GM20431 (cell line): ENCODE measurements at regions not wholly inside any gene's neighbourhood (a gene's known extent, or its start where the extent isn't known, plus 50 kb on each side); places are given as distances from the start of the nearest gene placed in this dataset.
"Not testable (repeated sequence)": the region's sequence is repeated elsewhere in the genome, so short reads cannot be mapped to it uniquely, and the experiment has no call there.

Experiments
- in situ Hi-C: fragments of 300-500 bp; cut with MseI, MboI; formaldehyde crosslinking; loops from one replicate; pipeline ENCODE4 v1.15.0; 2020; ENCODE audit warnings: low sequenced_read_pairs; ENCODE audit not compliant: unreplicated experiment

GRCh38 chr6:112502351-112503090, 155.4 kb downstream of the RFPL4B start:
- in situ Hi-C loops, result no loop called here

GRCh38 chr6:112503091-112503596, 156.0 kb downstream of the RFPL4B start:
- in situ Hi-C loops, result no loop called here

- in situ Hi-C loops, result no loop called here
Observed at GRCh38 chr6:112504621-112505020, 157.5 kb downstream of the RFPL4B start.

- in situ Hi-C loops, result no loop called here
Observed at GRCh38 chr6:112511441-112511840, 164.3 kb downstream of the RFPL4B start.

- in situ Hi-C loops, result no loop called here
Observed at GRCh38 chr6:112513175-112513574, 166.0 kb downstream of the RFPL4B start.

- in situ Hi-C loops, result no loop called here
Observed at GRCh38 chr6:112522587-112522986, 175.5 kb downstream of the RFPL4B start.

GRCh38 chr6:112524071-112524470, 176.9 kb downstream of the RFPL4B start:
- in situ Hi-C loops, result no loop called here

- in situ Hi-C loops, result no loop called here
Observed at GRCh38 chr6:112525749-112526148, 178.6 kb downstream of the RFPL4B start.

GRCh38 chr6:112526594-112526993, 179.5 kb downstream of the RFPL4B start:
- in situ Hi-C loops, result no loop called here

- in situ Hi-C loops, result not testable (repeated sequence)
Observed at GRCh38 chr6:112528306-112528705, 181.2 kb downstream of the RFPL4B start.

GRCh38 chr6:112535816-112536215, 188.7 kb downstream of the RFPL4B start:
- in situ Hi-C loops, result no loop called here

GRCh38 chr6:112539355-112539754, 192.2 kb downstream of the RFPL4B start:
- in situ Hi-C loops, result no loop called here

GRCh38 chr6:112541847-112542246, 194.7 kb downstream of the RFPL4B start:
- in situ Hi-C loops, result not testable (repeated sequence)

- in situ Hi-C loops, result not testable (repeated sequence)
Observed at GRCh38 chr6:112547321-112548085, 200.4 kb downstream of the RFPL4B start.

GRCh38 chr6:112549749-112550148, 202.6 kb downstream of the RFPL4B start:
- in situ Hi-C loops, result no loop called here

GRCh38 chr6:112557435-112557834, 210.3 kb downstream of the RFPL4B start:
- in situ Hi-C loops, result no loop called here

- in situ Hi-C loops, result no loop called here
Observed at GRCh38 chr6:112557961-112558360, 210.8 kb downstream of the RFPL4B start.

GRCh38 chr6:112560651-112561050, 213.5 kb downstream of the RFPL4B start:
- in situ Hi-C loops, result no loop called here

- in situ Hi-C loops, result no loop called here
Observed at GRCh38 chr6:112562301-112563231, 215.4 kb downstream of the RFPL4B start.

GRCh38 chr6:112563368-112563767, 216.2 kb downstream of the RFPL4B start:
- in situ Hi-C loops, result no loop called here
